Fibroblast of villous mesenchyme (primary cell): ENCODE measurements at regions not wholly inside any gene's neighbourhood (a gene's known extent, or its start where the extent isn't known, plus 50 kb on each side); places are given as distances from the start of the nearest gene placed in this dataset.
A peak's percentile ranks its signal among the peaks of the same experiment; 100 is the strongest.

Experiments used
- DNase-seq: peaks from one replicate; pipeline ENCODE4 v3.0.0-alpha.2; 2010; ENCODE audit warnings: low read depth
- H3K4me3 ChIP-seq: 2 replicates; pipeline ENCODE4 v1.5.1; 2011; ENCODE audit warnings: low read depth, mild to moderate bottlenecking, low read length
- TF ChIP-seq, protein P1 (sequence below): IDR thresholded peaks from 2 replicates; pipeline ENCODE4 v1.5.1; 2012; ENCODE audit warnings: low read depth, mild to moderate bottlenecking, low read length; ENCODE audit not compliant: insufficient read depth

DNA sequence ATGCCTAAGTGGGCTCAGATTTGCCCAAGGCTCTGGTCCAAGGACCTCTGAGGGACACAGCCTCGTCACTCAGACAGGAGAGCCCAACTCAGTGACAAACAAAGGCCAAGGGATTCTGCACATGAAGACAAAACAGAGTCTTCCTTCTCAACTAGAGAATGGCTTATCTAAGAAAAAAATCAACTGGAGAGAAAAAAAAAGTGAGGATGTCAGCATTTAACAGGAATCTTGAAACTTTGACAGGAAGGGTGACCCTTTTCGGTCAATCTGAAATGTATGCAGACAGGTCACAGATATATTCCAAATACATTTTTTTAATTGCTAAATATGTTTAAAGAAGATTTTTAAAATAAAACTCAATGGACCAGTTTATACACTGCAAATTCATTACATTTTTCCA is 154.5 kb downstream of the ETS2 start:
- no peak for DNase-seq
- TF ChIP-seq, protein P1, sequence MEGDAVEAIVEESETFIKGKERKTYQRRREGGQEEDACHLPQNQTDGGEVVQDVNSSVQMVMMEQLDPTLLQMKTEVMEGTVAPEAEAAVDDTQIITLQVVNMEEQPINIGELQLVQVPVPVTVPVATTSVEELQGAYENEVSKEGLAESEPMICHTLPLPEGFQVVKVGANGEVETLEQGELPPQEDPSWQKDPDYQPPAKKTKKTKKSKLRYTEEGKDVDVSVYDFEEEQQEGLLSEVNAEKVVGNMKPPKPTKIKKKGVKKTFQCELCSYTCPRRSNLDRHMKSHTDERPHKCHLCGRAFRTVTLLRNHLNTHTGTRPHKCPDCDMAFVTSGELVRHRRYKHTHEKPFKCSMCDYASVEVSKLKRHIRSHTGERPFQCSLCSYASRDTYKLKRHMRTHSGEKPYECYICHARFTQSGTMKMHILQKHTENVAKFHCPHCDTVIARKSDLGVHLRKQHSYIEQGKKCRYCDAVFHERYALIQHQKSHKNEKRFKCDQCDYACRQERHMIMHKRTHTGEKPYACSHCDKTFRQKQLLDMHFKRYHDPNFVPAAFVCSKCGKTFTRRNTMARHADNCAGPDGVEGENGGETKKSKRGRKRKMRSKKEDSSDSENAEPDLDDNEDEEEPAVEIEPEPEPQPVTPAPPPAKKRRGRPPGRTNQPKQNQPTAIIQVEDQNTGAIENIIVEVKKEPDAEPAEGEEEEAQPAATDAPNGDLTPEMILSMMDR: no peak

GRCh38 chr21:38959692-38960061 is 153.9 kb downstream of the ETS2 start:
- TF ChIP-seq, protein P1: no peak
- H3K4me3 ChIP-seq: no peak overlapping the region
- no peak for DNase-seq

More for the DNA sequence above, 154.5 kb downstream of the ETS2 start:
- H3K4me3 ChIP-seq: no peak overlapping the region

- peak; percentile 99 for DNase-seq
- TF ChIP-seq, protein P1: no peak
- no peak overlapping the region for H3K4me3 ChIP-seq
Observed at GRCh38 chr21:38958940-38959691, 153.4 kb downstream of the ETS2 start.

- no peak for DNase-seq
- H3K4me3 ChIP-seq: no peak overlapping the region
Observed at GRCh38 chr21:38958323-38958705, 152.6 kb downstream of the ETS2 start.

GRCh38 chr21:38957575-38958322 is 152.0 kb downstream of the ETS2 start:
- TF ChIP-seq, protein P1: no peak

More at GRCh38 chr21:38958323-38958705, 152.6 kb downstream of the ETS2 start:
- TF ChIP-seq, protein P1: no peak

GRCh38 chr21:38956856-38957571 is 151.3 kb downstream of the ETS2 start:
- H3K4me3 ChIP-seq: no peak overlapping the region
- peak; percentile 70 for DNase-seq
- TF ChIP-seq, protein P1: no peak

More at GRCh38 chr21:38957575-38958322, 152.0 kb downstream of the ETS2 start:
- DNase-seq: no peak
- no peak overlapping the region for H3K4me3 ChIP-seq
